Aorta (tissue), 5 donors: ENCODE measurements at regions not wholly inside any gene's neighbourhood (a gene's known extent, or its start where the extent isn't known, plus 50 kb on each side); places are given as distances from the start of the nearest gene placed in this dataset.

ENCODE experiments used
- ATAC-seq: fragments of 200-7000 bp; cut with Tn5 transposase; one replicate; pipeline ENCODE4 v1.9.1; 2022; ENCODE audit warnings: moderate library complexity; ENCODE audit not compliant: low FRiP score
- DNase-seq, 2 donors: peaks; one replicate each; pipeline ENCODE4 v3.0.0-alpha.2; 2020
- H3K27ac ChIP-seq, 2 donors: one replicate each; pipeline ENCODE4 v1.5.1; 2013; ENCODE audit warnings: low read length in 2 of 2, mild to moderate bottlenecking in 2 of 2, moderate library complexity in 2 of 2, control low read depth in 1 of 2, inconsistent platforms in 1 of 2, low read depth in 1 of 2
- H3K27me3 ChIP-seq, 2 donors: one replicate each; pipeline ENCODE4 v1.6.1; 2013; ENCODE audit warnings: control low read depth in 1 of 2, low read length in 1 of 2, mild to moderate bottlenecking in 1 of 2, moderate library complexity in 1 of 2; ENCODE audit not compliant: insufficient read depth in 2 of 2, control insufficient read depth in 1 of 2
- H3K36me3 ChIP-seq, 2 donors: one replicate each; pipeline ENCODE4 v1.6.1; 2013; ENCODE audit warnings: control low read depth in 1 of 2, low read length in 1 of 2, mild to moderate bottlenecking in 1 of 2; ENCODE audit not compliant: insufficient read depth in 2 of 2, control insufficient read depth in 1 of 2
- H3K4me1 ChIP-seq, 2 donors: one replicate each; pipeline ENCODE4 v1.6.1; 2013; ENCODE audit warnings: low read length in 2 of 2, control low read depth in 1 of 2, mild to moderate bottlenecking in 1 of 2, moderate library complexity in 1 of 2; ENCODE audit not compliant: insufficient read depth in 2 of 2, control insufficient read depth in 1 of 2
- H3K4me3 ChIP-seq, 2 donors: one replicate each; pipeline ENCODE4 v1.5.1; 2013; ENCODE audit warnings: low read length in 2 of 2, control low read depth in 1 of 2, mild to moderate bottlenecking in 1 of 2
- H3K9me3 ChIP-seq: one replicate; pipeline ENCODE4 v1.6.1; 2013; ENCODE audit warnings: mild to moderate bottlenecking, low read length; ENCODE audit not compliant: control insufficient read depth
- WGBS, 2 donors: extraction: QIAGEN DNeasy Blood & Tissue Kit; methylation state at CpG; one replicate each; pipeline ENCODE4 v1.1.7; 2013; 5-methylcytosine and 5-hydroxymethylcytosine counted together
- intact Hi-C, 2 donors: fragments of 100-400 bp; cut with DNase I; formaldehyde crosslinking; loops; one replicate each; pipeline versions ENCODE4 v1.14.2 to v1.15.0; 2022
- donor health status: healthy with polysubstance abuse.
- donor health status: Bipolar disorder and iron deficiency.
- donor health status: DM: no; HTN: no; CAD: no.
- donor health status: DM: no; HTN: no; CAD: no.
- donor health status: DM: yes; HTN: yes; CAD: no.

DNA sequence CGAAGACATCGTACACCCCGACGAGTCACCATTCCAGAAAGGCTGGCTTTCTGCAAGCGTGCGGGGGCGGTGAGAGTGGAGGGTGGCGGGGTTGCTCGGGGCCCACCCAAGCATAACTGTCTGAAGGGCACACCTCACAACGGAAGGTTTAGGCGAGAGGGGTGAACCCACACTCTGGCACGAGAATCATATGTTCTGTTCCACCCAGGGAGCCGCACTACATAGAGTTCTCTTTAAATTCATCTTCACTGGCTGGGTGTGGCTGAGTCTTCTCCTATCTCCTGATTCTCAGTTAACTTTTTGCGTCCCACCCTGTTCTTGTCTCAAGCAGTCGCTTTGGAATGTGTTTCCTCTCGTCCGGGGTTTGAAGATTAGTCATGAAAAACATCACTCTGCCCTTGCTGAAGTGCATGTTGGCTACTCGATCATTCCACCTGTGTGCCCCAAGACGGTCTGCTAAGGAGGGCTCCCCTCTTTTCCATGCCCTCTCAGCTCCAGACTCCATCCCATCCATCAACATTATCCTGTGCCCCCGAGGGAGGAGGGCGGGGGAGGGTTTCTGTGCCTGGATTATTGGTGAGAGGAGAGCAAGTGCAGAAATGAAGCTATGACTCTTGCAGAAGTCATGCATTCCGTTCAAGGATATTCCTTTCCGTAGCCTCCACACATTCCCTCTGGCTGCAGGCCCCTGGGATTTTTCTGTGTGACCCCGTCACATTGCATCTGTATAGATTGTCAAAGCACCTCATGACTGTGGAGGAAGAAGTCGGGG, 53.5 kb upstream of the CD34 start:
- H3K4me3 ChIP-seq: no peak overlapping the region
- no peaks in the 10 kb centered on the region for H3K4me1 ChIP-seq
- whole genome bisulfite sequencing, 2 donors: 72% methylated on average over 25 of the region's 25 CpGs
- no peaks in the 10 kb centered on the region for H3K36me3 ChIP-seq
- H3K27ac ChIP-seq: no peak overlapping the region
- intact Hi-C loops: loop anchor here in 1 of 2 donors (2.0 to 10.0 kb wide), 2 partner anchors 74 to 140 kb away; no protein-coding TSS in a partner anchor
- ATAC-seq (peak; percentile 1), DNase-seq (no peak)
- no peaks in the 10 kb centered on the region for H3K27me3 ChIP-seq
- H3K9me3 ChIP-seq: no peaks in the 10 kb centered on the region

DNA sequence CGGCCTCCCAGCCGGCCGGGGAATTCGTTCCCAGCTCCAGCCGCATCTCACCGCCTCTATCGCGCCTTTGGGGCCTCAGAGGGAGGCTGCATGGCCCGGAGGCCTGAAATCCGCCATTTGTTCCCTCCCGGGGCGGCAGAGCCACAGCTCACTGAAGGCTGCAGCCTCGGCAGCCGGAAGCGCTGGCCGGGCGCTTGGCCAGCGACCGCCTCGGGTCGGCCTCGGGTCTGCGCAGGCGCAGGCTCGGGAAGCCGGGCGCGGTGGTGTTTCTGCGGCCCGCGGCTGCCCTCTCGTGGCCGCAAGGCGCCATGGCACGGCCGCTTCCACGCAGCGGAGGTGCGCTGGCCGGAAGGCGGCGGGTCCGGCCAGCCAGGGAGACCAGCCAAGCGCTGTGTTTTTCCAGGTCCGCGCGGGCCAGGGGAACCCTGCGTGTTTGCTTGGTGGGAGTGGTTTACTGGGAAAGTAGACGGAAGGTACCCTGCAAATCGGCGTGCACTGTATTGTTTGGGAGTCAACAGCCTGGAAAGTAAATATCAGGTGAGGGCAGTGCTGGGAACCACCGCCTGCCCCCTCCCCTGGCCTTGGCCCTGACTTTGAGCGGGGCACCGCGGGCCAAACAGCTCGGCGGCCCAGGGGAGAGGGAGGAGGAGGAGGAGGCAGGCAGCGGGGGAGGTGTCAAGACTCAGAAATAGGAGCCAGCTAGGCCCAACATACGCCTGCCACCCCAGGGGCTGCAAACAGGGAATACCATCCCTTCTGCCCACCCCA, 52.7 kb upstream of the CD34 start:
- WGBS, 2 donors: 1% methylated on average over 52 to 59 of the region's 59 CpGs
- peak overlapping the region; percentile 16 to 42 for H3K4me3 ChIP-seq
- DNase-seq: peak; percentile 92 to 96
- no peaks in the 10 kb centered on the region for H3K4me1 ChIP-seq
- ATAC-seq: peak; percentile 92
- intact Hi-C loops: loop anchor here (1.0 to 10.0 kb wide), 6 partner anchors 65 to 139 kb away; no protein-coding TSS in a partner anchor
- peak overlapping the region; percentile 58 to 93 for H3K27ac ChIP-seq
- H3K27me3 ChIP-seq: no peaks in the 10 kb centered on the region
- H3K9me3 ChIP-seq: no peaks in the 10 kb centered on the region
- no peaks in the 10 kb centered on the region for H3K36me3 ChIP-seq

DNA sequence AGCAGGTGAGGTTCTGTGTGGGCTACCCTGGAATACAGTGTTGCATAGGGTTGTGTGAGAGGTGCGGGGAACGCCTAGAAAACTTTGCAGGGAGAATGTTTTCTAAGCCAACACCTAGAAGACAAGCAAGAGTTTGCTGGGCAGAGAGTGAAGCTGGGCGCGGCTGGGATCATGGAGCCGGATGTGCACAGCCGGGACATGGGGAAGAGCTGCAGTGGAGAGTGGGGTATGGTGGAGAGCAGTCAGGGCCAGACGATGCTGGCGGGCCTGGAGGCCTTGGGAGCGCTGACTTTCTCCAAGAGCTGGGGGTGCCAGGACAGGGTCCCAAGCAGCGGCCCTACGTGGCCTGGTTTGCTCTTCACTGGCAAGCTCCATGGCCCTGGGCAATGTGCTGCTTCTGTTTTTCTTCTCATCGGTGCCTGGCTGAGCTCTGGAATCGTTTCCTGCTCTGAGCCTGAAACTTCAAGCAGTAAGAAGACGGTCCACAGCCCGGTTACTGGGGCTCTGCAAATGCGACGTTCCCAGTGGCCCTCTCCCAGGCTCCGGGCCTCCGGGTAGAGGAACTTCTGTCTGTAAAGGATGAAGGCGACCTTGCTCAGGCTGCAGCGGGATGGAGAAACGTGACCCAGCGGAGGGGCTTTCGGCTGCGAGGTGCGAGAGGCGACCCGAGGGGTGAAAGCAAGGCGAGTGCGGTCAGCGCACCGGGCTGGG, 51.9 kb upstream of the CD34 start:
- H3K36me3 ChIP-seq: no peaks in the 10 kb centered on the region
- 9 to 12% methylated on average over 32 of the region's 32 CpGs for WGBS, 2 donors
- no peaks in the 10 kb centered on the region for H3K27me3 ChIP-seq
- peak; percentile 71 to 77 for DNase-seq
- H3K9me3 ChIP-seq: no peaks in the 10 kb centered on the region
- H3K4me1 ChIP-seq: no peaks in the 10 kb centered on the region
- intact Hi-C loops: loop anchor here (1.0 to 10.0 kb wide), 5 partner anchors 64 to 138 kb away; no protein-coding TSS in a partner anchor
- H3K4me3 ChIP-seq: peak overlapping the region; percentile 16 to 42
- ATAC-seq: peak; percentile 51
- peak overlapping the region; percentile 58 to 93 for H3K27ac ChIP-seq
